Activated CD8-positive, alpha-beta T cell treated with anti-CD3 and anti-CD28 coated beads for 36 hours (primary cell): ENCODE measurements at regions not wholly inside any gene's neighbourhood (a gene's known extent, or its start where the extent isn't known, plus 50 kb on each side); places are given as distances from the start of the nearest gene placed in this dataset.

ENCODE experiments used
- ATAC-seq: fragments of 200-7000 bp; cut with Tn5 transposase; one replicate; pipeline ENCODE4 v1.10.0; 2021; ENCODE audit warnings: mild to moderate bottlenecking, moderate library complexity
- CTCF ChIA-PET: fragments of 350-600 bp; sonication (Branson Sonifier 250); formaldehyde crosslinking; loops from one replicate; lab custom pipeline; 2021; ENCODE audit warnings: antibody characterized with exemption; lab: Charles Lee
- POLR2A ChIA-PET: fragments of 350-600 bp; sonication (Branson Sonifier 250); formaldehyde crosslinking; loops from one replicate; lab custom pipeline; 2021; ENCODE audit warnings: antibody characterized with exemption; lab: Charles Lee
- DNase-seq: peaks from one replicate; pipeline ENCODE4 v3.0.0-alpha.2; 2020
- H3K27ac Mint-ChIP-seq: one replicate; pipeline ENCODE4 v1.8.0; 2021; ENCODE audit warnings: mild to moderate bottlenecking, mixed read lengths
- H3K27me3 Mint-ChIP-seq: one replicate; pipeline ENCODE4 v1.8.0; 2021; ENCODE audit warnings: mixed read lengths
- H3K36me3 Mint-ChIP-seq: one replicate; pipeline ENCODE4 v1.8.0; 2021; ENCODE audit warnings: low read depth, mixed read lengths
- H3K4me1 Mint-ChIP-seq: one replicate; pipeline ENCODE4 v1.8.0; 2021; ENCODE audit warnings: low read depth, mixed read lengths
- H3K4me3 Mint-ChIP-seq: one replicate; pipeline ENCODE4 v1.8.0; 2021; ENCODE audit warnings: mild to moderate bottlenecking, moderate library complexity, mixed read lengths
- H3K9me3 Mint-ChIP-seq: one replicate; pipeline ENCODE4 v1.8.0; 2021; ENCODE audit warnings: mixed read lengths
- CTCF ChIP-seq: fragments of 200-600 bp; IDR thresholded peaks from one replicate; pipeline ENCODE4 v1.8.0; 2022; ENCODE audit warnings: antibody characterized with exemption, mild to moderate bottlenecking
- intact Hi-C: fragments of 100-400 bp; cut with micrococcal nuclease; formaldehyde crosslinking; loops from one replicate; pipeline ENCODE4 v1.10.0; 2022

DNA sequence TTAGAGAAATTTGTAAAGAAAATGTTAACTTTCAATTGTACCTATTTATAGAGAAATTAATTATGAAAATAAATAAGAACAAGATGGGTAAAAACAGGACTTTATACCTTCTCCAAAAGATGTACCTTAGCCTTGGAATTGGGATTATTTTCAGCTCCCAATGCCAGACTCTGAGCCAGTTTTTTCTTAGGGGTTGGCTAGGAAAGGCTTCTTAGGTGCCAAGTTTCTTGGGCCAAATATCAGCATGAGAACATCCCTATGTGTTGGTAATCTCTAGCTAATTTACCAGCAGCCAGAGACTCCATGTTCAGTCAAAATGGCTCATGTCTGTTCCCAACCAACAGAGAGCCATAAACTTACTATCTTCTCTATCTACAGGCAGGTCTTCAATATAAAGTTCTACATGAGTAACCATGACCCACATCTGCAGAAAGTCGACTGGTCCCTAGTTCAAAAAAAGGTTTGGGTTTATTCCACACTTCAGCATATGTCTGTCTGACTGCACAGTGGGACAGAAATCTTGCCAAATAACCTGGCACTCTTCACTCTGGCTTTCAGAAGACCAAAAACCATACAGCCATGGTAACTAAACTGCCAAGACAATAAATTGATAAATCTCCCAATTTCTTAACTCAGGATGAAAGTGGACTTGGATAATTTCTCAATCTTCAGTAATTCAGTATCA lies 380.5 kb upstream of the RASGEF1B start:
- DNase-seq (no peak), ATAC-seq (no peak)
- H3K36me3 Mint-ChIP-seq = peaks cover 12% of the 10 kb centered on the region
- POLR2A ChIA-PET = no interaction called here
- no peak overlapping the region for H3K27ac Mint-ChIP-seq
- H3K9me3 Mint-ChIP-seq = peaks cover 22% of the 10 kb centered on the region
- H3K4me1 Mint-ChIP-seq = peaks cover 13% of the 10 kb centered on the region
- CTCF ChIA-PET = interaction anchor here (1.5 to 1.6 kb wide), 2 partner anchors 29 to 385 kb away, joined by 3 to 9 read pairs; no protein-coding TSS in a partner anchor
- TF ChIP-seq CTCF = no peak
- no peak overlapping the region for H3K4me3 Mint-ChIP-seq
- H3K27me3 Mint-ChIP-seq = peaks cover 6% of the 10 kb centered on the region
- intact Hi-C loops = loop anchor here (10.0 kb wide), 1 partner anchor 343 kb away; no protein-coding TSS in a partner anchor

GRCh38 chr4:81850701-81851100 lies 379.0 kb upstream of the RASGEF1B start:
- H3K4me3 Mint-ChIP-seq = no peak overlapping the region
- POLR2A ChIA-PET = interaction anchor here (0.7 kb wide), 1 partner anchor 33 kb away, joined by 4 read pairs; no protein-coding TSS in a partner anchor
- DNase-seq (no peak), ATAC-seq (no peak)
- H3K4me1 Mint-ChIP-seq = peaks cover 13% of the 10 kb centered on the region
- peaks cover 12% of the 10 kb centered on the region for H3K36me3 Mint-ChIP-seq
- peaks cover 22% of the 10 kb centered on the region for H3K9me3 Mint-ChIP-seq
- CTCF ChIA-PET = interaction anchor here (1.6 to 8.8 kb wide), 2 partner anchors 62 to 382 kb away, joined by 6 to 156 read pairs; partner anchors contain the start of gene RASGEF1B
- TF ChIP-seq CTCF = no peak
- H3K27me3 Mint-ChIP-seq = peaks cover 6% of the 10 kb centered on the region
- H3K27ac Mint-ChIP-seq = no peak overlapping the region
- intact Hi-C loops = loop anchor here (10.0 kb wide), 1 partner anchor 344 kb away; no protein-coding TSS in a partner anchor

DNA sequence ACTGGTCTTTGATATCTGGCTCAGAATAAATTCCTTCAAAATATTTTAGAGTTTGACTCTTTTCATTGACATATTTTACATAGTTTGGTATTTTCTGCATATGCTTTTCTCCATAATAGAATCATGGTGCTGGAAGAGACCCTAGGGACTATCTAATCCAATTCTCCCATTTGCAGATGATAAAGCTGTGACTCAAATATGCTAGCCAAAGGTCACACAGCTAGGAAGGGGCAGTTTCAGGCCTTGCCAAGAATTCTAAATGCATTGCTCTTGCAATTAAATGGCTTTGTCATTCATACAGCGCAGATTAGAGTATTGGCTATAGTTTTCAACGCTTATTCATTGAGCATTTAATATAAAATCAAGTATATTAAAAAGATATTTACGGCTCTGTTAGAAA lies 374.1 kb upstream of the RASGEF1B start:
- ATAC-seq = no peak
- no peak overlapping the region for H3K27ac Mint-ChIP-seq
- no peak for TF ChIP-seq CTCF
- H3K4me1 Mint-ChIP-seq = peaks cover under 1% of the 10 kb centered on the region
- H3K9me3 Mint-ChIP-seq = no peaks in the 10 kb centered on the region
- H3K4me3 Mint-ChIP-seq = no peak overlapping the region
- no peak for DNase-seq
- intact Hi-C loops = loop anchor here (10.0 kb wide), 1 partner anchor 121 kb away; no protein-coding TSS in a partner anchor
- H3K27me3 Mint-ChIP-seq = peaks cover 5% of the 10 kb centered on the region
- H3K36me3 Mint-ChIP-seq = no peaks in the 10 kb centered on the region
- ChIA-PET POLR2A (no interaction called here), CTCF (interaction anchor here (0.8 to 8.8 kb wide), 9 partner anchors 11 to 439 kb away, joined by 3 to 156 read pairs (median 5); partner anchors contain the start of gene RASGEF1B)

DNA sequence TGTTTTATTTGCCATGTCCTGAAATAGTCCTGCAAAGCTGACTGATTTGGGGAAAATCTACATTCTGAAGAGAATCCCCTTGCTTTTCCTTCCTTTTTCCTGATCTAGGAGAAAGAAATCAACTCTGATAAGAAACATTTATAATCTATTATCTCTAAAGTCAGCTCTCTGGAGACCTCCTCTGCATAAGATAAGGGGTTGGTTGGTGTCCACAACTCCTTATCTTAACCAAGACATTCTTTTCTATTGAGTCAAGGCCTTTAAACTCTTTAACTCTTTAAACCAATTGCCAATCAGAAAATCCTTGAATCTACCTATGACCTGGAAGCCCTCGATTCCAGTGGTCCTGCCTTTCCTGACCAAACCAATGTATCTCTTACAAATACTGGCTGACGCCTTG lies 373.6 kb upstream of the RASGEF1B start:
- H3K9me3 Mint-ChIP-seq = no peaks in the 10 kb centered on the region
- H3K27me3 Mint-ChIP-seq = peaks cover under 1% of the 10 kb centered on the region
- H3K36me3 Mint-ChIP-seq = no peaks in the 10 kb centered on the region
- ATAC-seq = no peak
- no peak for DNase-seq
- intact Hi-C loops = loop anchor here (10.0 kb wide), 1 partner anchor 120 kb away; no protein-coding TSS in a partner anchor
- TF ChIP-seq CTCF = no peak
- ChIA-PET POLR2A (no interaction called here), CTCF (interaction anchor here (0.8 to 8.8 kb wide), 18 partner anchors 11 to 438 kb away, joined by 3 to 156 read pairs (median 4); partner anchors contain the start of gene RASGEF1B)
- no peak overlapping the region for H3K27ac Mint-ChIP-seq
- H3K4me3 Mint-ChIP-seq = no peak overlapping the region
- H3K4me1 Mint-ChIP-seq = peaks cover 4% of the 10 kb centered on the region

DNA sequence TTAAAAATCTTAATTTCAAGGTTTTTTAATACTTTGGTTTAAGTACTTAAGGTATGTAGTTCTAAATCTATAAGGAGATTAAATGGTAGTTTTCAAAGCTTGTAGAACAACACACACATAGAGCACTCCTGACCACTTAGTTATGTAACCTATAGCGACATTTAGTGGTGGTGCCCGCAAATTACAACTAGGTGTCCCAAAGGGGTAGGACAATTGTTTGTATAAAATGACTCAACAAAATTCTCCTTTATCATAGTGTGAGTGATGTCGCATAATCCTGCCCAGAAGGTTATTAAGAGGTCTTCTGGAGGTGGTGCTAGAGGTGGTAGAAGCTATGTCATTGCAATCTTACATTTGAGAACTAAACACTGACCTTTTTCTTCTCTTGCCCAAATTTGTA lies 373.0 kb upstream of the RASGEF1B start:
- no peak overlapping the region for H3K27ac Mint-ChIP-seq
- TF ChIP-seq CTCF = peak; percentile 61
- peak; percentile 88 for DNase-seq
- CTCF ChIA-PET = interaction anchor here (0.5 to 8.8 kb wide), 26 partner anchors 10 to 438 kb away, joined by 3 to 156 read pairs (median 4); partner anchors contain the start of gene RASGEF1B
- no peaks in the 10 kb centered on the region for H3K9me3 Mint-ChIP-seq
- H3K36me3 Mint-ChIP-seq = no peaks in the 10 kb centered on the region
- ATAC-seq = peak; percentile 97
- no peak overlapping the region for H3K4me3 Mint-ChIP-seq
- intact Hi-C loops = loop anchor here (1.0 to 10.0 kb wide), 3 partner anchors 120 to 437 kb away; no protein-coding TSS in a partner anchor
- POLR2A ChIA-PET = no interaction called here
- H3K4me1 Mint-ChIP-seq = peaks cover 8% of the 10 kb centered on the region
- no peaks in the 10 kb centered on the region for H3K27me3 Mint-ChIP-seq
